LNCaP clone FGC (cell line): ENCODE measurements at regions not wholly inside any gene's neighbourhood (a gene's known extent, or its start where the extent isn't known, plus 50 kb on each side); places are given as distances from the start of the nearest gene placed in this dataset.

Experiments used
- DNase-seq: peaks from one replicate; pipeline ENCODE4 v3.0.0-alpha.2; 2011; ENCODE audit warnings: low read depth
- H3K4me3 ChIP-seq: 2 replicates; pipeline ENCODE4 v1.5.1; 2011; ENCODE audit warnings: mild to moderate bottlenecking, low read depth, low read length, control low read depth
- TF ChIP-seq, protein P1 (sequence below): IDR thresholded peaks from 2 replicates; pipeline ENCODE4 v1.5.1; 2012; ENCODE audit warnings: mild to moderate bottlenecking; ENCODE audit not compliant: control insufficient read depth, insufficient read depth; ENCODE audit errors: extremely low read depth

DNA sequence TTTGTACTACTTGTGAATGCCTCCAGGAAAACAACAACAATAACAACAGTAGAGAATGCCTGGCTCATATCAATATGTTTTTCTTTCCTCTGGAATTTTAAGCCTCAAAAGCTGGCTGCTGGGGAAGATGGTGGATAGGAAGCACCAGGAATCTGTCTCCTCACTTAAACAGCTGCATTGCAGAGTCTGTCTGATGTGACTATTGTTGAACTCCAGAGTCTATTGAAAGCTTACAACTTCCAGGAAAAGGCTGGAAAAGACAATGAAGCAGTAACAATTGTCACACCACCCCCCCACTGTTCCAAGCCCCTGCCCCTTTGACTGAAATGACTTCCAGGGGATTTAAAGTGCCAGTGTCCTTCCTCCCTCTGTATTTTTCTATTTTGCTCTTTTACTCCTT lies 309.7 kb downstream of the BMP4 start:
- TF ChIP-seq, protein P1, sequence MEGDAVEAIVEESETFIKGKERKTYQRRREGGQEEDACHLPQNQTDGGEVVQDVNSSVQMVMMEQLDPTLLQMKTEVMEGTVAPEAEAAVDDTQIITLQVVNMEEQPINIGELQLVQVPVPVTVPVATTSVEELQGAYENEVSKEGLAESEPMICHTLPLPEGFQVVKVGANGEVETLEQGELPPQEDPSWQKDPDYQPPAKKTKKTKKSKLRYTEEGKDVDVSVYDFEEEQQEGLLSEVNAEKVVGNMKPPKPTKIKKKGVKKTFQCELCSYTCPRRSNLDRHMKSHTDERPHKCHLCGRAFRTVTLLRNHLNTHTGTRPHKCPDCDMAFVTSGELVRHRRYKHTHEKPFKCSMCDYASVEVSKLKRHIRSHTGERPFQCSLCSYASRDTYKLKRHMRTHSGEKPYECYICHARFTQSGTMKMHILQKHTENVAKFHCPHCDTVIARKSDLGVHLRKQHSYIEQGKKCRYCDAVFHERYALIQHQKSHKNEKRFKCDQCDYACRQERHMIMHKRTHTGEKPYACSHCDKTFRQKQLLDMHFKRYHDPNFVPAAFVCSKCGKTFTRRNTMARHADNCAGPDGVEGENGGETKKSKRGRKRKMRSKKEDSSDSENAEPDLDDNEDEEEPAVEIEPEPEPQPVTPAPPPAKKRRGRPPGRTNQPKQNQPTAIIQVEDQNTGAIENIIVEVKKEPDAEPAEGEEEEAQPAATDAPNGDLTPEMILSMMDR = no peak
- no peak overlapping the region for H3K4me3 ChIP-seq
- no peak for DNase-seq

DNA sequence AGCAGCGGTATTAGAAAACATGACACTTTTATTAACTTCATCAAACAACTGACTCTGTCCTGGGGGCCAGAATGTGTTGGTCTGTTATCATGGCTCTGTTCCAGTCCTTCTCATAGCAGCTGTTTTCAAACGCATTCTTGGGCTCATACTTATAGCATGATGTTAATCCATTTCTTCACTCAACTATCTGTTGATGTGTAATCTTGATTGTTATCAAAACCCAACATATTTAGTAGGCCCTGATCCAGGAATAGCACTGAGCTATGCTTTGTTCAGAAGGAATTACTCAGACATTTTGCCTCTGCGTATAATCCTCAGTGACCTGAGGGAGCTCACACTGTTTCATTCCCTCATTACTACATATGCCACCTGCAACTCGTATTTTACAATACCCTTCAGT lies 315.9 kb downstream of the BMP4 start:
- TF ChIP-seq, protein P1 = no peak
- H3K4me3 ChIP-seq = no peak overlapping the region
- no peak for DNase-seq

DNA sequence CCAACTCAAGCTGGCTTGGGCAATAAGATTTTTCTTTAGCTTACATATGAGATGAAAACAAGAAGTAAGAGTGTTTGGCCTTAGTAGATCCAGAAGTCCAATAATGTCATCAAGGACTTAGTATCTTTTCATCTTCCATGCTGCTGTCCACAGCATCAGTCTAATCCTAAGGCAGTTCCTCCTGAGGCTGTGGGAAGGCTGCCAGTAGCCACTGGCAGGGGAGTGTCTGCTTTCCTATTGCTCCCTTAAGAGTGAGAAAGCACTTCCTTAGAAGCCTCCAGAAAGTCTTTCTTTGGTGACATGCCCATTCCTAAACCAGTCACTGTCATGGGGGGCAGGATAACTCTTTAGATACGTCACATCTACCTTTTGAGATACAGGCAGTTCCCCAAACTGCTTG lies 317.7 kb downstream of the BMP4 start:
- TF ChIP-seq, protein P1 = no peak
- no peak for DNase-seq
- H3K4me3 ChIP-seq = no peak overlapping the region

DNA sequence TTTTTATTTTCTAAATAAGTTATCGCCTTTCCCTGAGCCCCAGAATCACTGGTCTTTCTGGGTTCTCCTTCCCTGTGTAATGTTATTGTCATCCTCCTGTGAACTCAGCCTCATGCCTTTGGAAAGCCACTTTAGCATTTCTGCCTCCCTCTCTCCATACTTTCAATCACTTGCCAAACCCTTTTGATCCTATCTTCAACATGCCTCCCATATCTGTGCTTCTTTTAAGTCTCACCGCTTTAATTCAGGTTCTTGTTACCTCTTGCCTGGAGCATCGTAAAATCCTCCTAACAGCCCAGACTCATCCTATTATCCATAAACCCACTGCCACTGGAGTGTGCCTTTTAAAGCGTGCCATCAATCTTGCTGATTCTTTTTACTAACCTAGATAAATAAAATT lies 321.8 kb downstream of the BMP4 start:
- TF ChIP-seq, protein P1 = no peak
- H3K4me3 ChIP-seq = no peak overlapping the region
- DNase-seq = no peak

DNA sequence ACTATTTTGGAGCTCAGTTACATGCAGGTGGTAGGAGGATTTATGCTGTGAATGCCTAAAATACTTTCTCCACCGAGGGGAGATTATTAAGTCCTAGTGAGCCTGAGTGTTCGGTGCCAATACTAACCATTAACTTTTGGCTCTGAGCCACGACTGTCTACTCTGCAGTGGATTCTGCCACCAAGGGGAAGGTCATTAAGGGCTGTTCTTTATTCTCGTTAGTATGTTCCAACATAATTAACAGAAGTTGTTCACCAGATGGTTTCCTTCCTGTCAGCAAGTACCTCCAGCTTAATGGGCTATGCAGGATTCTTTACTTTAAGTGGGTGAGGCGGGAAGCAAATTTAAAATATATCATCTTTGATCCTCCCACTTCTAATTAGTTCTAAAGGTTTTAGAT lies 326.3 kb downstream of the BMP4 start:
- no peak for DNase-seq
- H3K4me3 ChIP-seq = no peak overlapping the region
- TF ChIP-seq, protein P1 = no peak

DNA sequence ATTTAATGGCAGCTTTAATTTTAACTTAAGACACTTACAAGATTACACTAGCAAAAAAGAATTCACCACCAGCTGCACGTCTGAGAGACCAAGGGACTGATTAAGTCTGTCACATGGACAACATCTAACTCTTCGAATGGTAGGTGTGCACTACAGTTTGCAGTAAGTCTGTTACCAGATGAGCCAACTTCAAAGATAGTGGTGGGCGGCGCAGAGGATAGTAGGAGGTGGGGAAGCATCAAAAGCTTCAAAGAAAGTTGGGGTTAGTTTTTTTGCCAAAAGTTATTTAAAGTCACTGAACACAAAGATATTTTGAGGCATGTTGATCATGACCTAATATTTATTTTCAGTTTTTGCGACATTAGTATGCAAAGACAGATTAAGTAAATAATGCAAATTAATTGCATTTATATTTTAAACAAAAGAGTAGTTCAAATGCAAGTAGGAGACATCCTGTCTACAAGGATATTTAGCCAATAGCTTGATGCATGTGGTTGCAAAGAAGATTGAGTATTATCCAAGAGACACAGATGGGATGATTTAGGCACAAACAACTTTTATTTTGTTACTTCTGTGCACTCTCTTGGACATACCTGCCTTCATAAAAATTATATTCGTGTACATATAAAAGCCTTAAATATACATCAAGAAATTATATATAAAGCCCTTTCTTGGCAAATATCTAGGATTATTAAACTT lies 327.7 kb downstream of the BMP4 start:
- H3K4me3 ChIP-seq = no peak overlapping the region
- DNase-seq = no peak
- TF ChIP-seq, protein P1 = no peak

DNA sequence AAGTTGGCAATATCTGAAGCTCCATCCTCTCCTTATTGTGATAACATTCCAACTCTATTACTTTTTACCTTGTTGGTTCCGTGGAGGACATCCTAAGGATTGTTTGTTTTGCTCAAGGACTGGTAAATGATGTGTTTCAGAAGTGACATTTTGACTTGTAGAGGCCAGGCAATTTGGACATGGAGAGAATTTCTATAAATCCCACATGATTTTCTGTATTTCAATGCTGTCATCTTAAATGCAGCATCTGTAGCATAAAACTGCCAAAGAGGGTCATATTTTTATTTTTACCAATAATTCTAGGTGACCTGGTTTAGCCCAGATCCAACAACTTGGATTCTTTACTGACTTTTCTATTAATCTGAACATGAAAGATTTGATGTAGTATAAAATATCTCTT lies 328.4 kb downstream of the BMP4 start:
- TF ChIP-seq, protein P1 = no peak
- no peak for DNase-seq
- no peak overlapping the region for H3K4me3 ChIP-seq
